IMR-90 (cell line): ENCODE measurements at regions not wholly inside any gene's neighbourhood (a gene's known extent, or its start where the extent isn't known, plus 50 kb on each side); places are given as distances from the start of the nearest gene placed in this dataset.

Source experiments
- ATAC-seq: fragments of 200-7000 bp; cut with Tn5 transposase; 2 replicates; pipeline ENCODE4 v1.9.1; 2020; ENCODE audit warnings: low read depth, mild to moderate bottlenecking, moderate library complexity
- BruUV-seq: library from RNA; stranded (reverse); fragments of 400-500 nt; replicated peaks from 2 replicates; lab custom pipeline; 2021; lab: Mats Ljungman, UMichigan
- CTCF ChIA-PET: fragments of 300-600 bp; formaldehyde crosslinking; extraction: SDS; loops from one replicate; lab custom pipeline; 2021; ENCODE audit warnings: antibody characterized with exemption; lab: Yijun Ruan, JAX
- POLR2A ChIA-PET: fragments of 300-600 bp; sonication (Branson Sonifier 250); formaldehyde crosslinking; loops from one replicate; lab custom pipeline; 2022; ENCODE audit warnings: antibody characterized with exemption; ENCODE audit not compliant: unreplicated experiment; lab: Charles Lee
- DNase-seq: peaks from one replicate; pipeline ENCODE4 v3.0.0; 2013
- H2AFZ ChIP-seq: replicated peaks from 2 replicates; pipeline ENCODE3; 2013; ENCODE audit warnings: low read length, mild to moderate bottlenecking; ENCODE audit not compliant: poor library complexity
- H2AK5ac ChIP-seq: 2 replicates; pipeline ENCODE4 v1.6.1; 2013; ENCODE audit warnings: low read depth, low read length, inconsistent platforms
- H2AK9ac ChIP-seq: replicated peaks from 2 replicates; pipeline ENCODE3; 2013; ENCODE audit warnings: mild to moderate bottlenecking, low read depth, low read length, moderate library complexity; ENCODE audit not compliant: poor library complexity
- H2BK120ac ChIP-seq: 2 replicates; pipeline ENCODE4 v1.6.1; 2013; ENCODE audit warnings: low read depth, low read length, inconsistent platforms
- H2BK15ac ChIP-seq: 3 replicates; pipeline ENCODE4 v1.6.1; 2013; ENCODE audit warnings: low read depth, low read length, inconsistent platforms
- H2BK20ac ChIP-seq: 2 replicates; pipeline ENCODE4 v1.6.1; 2013; ENCODE audit warnings: low read depth, mild to moderate bottlenecking, inconsistent platforms, low read length, moderate library complexity
- H2BK5ac ChIP-seq: 2 replicates; pipeline ENCODE4 v1.6.1; 2013; ENCODE audit warnings: mild to moderate bottlenecking, low read depth, low read length, inconsistent platforms; ENCODE audit not compliant: poor library complexity, severe bottlenecking
- H3K14ac ChIP-seq: replicated peaks from 2 replicates; pipeline ENCODE4 v1.6.1; 2013; ENCODE audit warnings: low read depth, low read length, inconsistent platforms
- H3K18ac ChIP-seq: 2 replicates; pipeline ENCODE4 v1.6.1; 2013; ENCODE audit warnings: low read depth, low read length, control low read depth
- H3K23ac ChIP-seq: 2 replicates; pipeline ENCODE4 v1.6.1; 2013; ENCODE audit warnings: low read depth, low read length, inconsistent platforms
- H3K27ac ChIP-seq: 2 replicates; pipeline ENCODE4 v1.5.1; 2013; ENCODE audit warnings: mild to moderate bottlenecking, control low read depth, low read length; ENCODE audit not compliant: insufficient read depth
- H3K27me3 ChIP-seq: 2 replicates; pipeline ENCODE4 v1.6.1; 2013; ENCODE audit warnings: low read length; ENCODE audit not compliant: control insufficient read depth, insufficient read depth
- H3K36me3 ChIP-seq: 2 replicates; pipeline ENCODE4 v1.6.1; 2013; ENCODE audit warnings: low read length, mixed read lengths; ENCODE audit not compliant: control insufficient read depth, insufficient read depth
- H3K4ac ChIP-seq: 2 replicates; pipeline ENCODE4 v1.6.1; 2013; ENCODE audit warnings: low read depth, low read length, inconsistent platforms
- H3K4me1 ChIP-seq: 2 replicates; pipeline ENCODE4 v1.6.1; 2013; ENCODE audit warnings: low read length, mixed read lengths; ENCODE audit not compliant: control insufficient read depth, insufficient read depth
- H3K4me2 ChIP-seq: 2 replicates; pipeline ENCODE4 v1.6.1; 2013; ENCODE audit warnings: low read depth, mild to moderate bottlenecking, control low read depth, low read length, moderate library complexity
- H3K4me3 ChIP-seq: 2 replicates; pipeline ENCODE4 v1.5.1; 2013; ENCODE audit warnings: low read depth, mild to moderate bottlenecking, control low read depth, low read length, moderate library complexity; ENCODE audit not compliant: insufficient read depth
- H3K56ac ChIP-seq: 2 replicates; pipeline ENCODE4 v1.6.1; 2013; ENCODE audit warnings: low read length, inconsistent platforms; ENCODE audit not compliant: insufficient read depth; ENCODE audit errors: extremely low read depth
- H3K79me1 ChIP-seq, 2 experiments: 2 replicates each; pipeline ENCODE4 v1.6.1; 2013; ENCODE audit warnings: low read length in 2 of 2, inconsistent platforms in 1 of 2, low read depth in 1 of 2
- H3K9ac ChIP-seq: 2 replicates; pipeline ENCODE4 v1.6.1; 2013; ENCODE audit warnings: low read depth, low read length, control low read depth
- H3K9me1 ChIP-seq: 2 replicates; pipeline ENCODE4 v1.6.1; 2013; ENCODE audit warnings: low read length, inconsistent platforms; ENCODE audit not compliant: insufficient read depth
- H3K9me3 ChIP-seq: 2 replicates; pipeline ENCODE4 v1.6.1; 2013; ENCODE audit warnings: low read length; ENCODE audit not compliant: control insufficient read depth, insufficient read depth
- H4K20me1 ChIP-seq: 2 replicates; pipeline ENCODE4 v1.6.1; 2013; ENCODE audit warnings: low read length, inconsistent platforms; ENCODE audit not compliant: insufficient read depth
- H4K5ac ChIP-seq: 2 replicates; pipeline ENCODE4 v1.6.1; 2013; ENCODE audit warnings: mild to moderate bottlenecking, low read depth, low read length, control low read depth
- H4K8ac ChIP-seq, 2 experiments: 2 replicates each; pipeline ENCODE4 v1.6.1; 2013; ENCODE audit warnings: low read depth in 2 of 2, low read length in 2 of 2, control low read depth in 1 of 2, inconsistent platforms in 1 of 2
- H4K91ac ChIP-seq: 2 replicates; pipeline ENCODE4 v1.6.1; 2013; ENCODE audit warnings: low read depth, low read length, inconsistent platforms; ENCODE audit not compliant: insufficient read depth
- BHLHE40 ChIP-seq: fragments of 150-350 bp; IDR thresholded peaks from 2 replicates; pipeline ENCODE4 v1.6.1; 2016; ENCODE audit warnings: mild to moderate bottlenecking, low read depth, low read length
- CHD1 ChIP-seq: IDR thresholded peaks from 2 replicates; pipeline ENCODE4 v1.6.1; 2012; ENCODE audit warnings: low read depth, low read length, improper control_type of control experiment
- RAD21 ChIP-seq: IDR thresholded peaks from 2 replicates; pipeline ENCODE4 v1.6.1; 2012; ENCODE audit warnings: low read length, improper control_type of control experiment
- SMC3 ChIP-seq: fragments of 150-350 bp; IDR thresholded peaks from 2 replicates; pipeline ENCODE4 v1.6.1; 2016; ENCODE audit warnings: low read depth, mild to moderate bottlenecking, antibody characterized with exemption, low read length, moderate library complexity
- WGBS, 2 experiments: methylation state at CpG; one replicate each; pipeline versions ENCODE4 v1.1.5 to v1.1.7; 2013; ENCODE audit warnings: missing lambda C conversion rate in 2 of 2; ENCODE audit not compliant: insufficient read length in 1 of 2; ENCODE audit errors: extremely low coverage in 2 of 2; 5-methylcytosine and 5-hydroxymethylcytosine counted together
- dilution Hi-C: fragments of 300-500 bp; cut with HindIII; formaldehyde crosslinking; loops from one replicate; pipeline ENCODE4 v1.14.3; 2018; ENCODE audit warnings: low sequenced_read_pairs; ENCODE audit not compliant: unreplicated experiment
- in situ Hi-C: fragments of 300-500 bp; cut with MboI; formaldehyde crosslinking; loops from 3 replicates; pipeline ENCODE4 v1.14.3; 2019; ENCODE audit warnings: low sequenced_read_pairs, inconsistent platforms, mixed read lengths
- intact Hi-C: fragments of 100-400 bp; cut with micrococcal nuclease; formaldehyde crosslinking; loops from 2 replicates; pipeline ENCODE4 v1.10.0; 2022
- TF ChIP-seq, protein P1 (sequence below): conservative IDR thresholded peaks from 2 replicates; pipeline ENCODE4 v1.5.1; 2012; ENCODE audit warnings: mild to moderate bottlenecking, low read depth, low read length, improper control_type of control experiment

DNA sequence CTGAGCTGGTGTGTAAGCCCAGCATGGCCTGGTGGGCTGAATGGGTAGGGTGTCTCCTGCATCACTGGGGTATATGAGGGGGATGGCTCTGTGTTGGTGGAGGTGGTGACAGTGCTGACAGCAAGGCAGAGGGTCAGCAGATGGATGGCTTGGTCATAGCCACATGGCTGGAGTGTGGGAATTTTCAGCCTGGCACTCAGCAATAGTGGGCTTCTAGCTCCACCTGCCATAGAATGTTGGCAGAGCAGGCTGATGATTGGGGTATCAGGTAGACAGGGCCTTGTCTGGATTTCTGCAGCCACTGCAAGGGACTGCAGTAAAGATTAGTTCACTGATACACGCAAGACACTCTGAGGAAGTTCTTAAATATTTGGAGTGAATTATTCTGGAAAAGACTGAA lies 137.5 kb upstream of the BACH2 start:
- dilution Hi-C loops (no loop called here), intact Hi-C loops (no loop called here), in situ Hi-C loops (no loop called here)
- Histone ChIP-seq H3K9me3 (no peaks in the 10 kb centered on the region), H3K4me1 (no peaks in the 10 kb centered on the region), H3K18ac (no peak overlapping the region), H4K91ac (no peak overlapping the region), H2BK15ac (no peak overlapping the region), H3K4ac (no peak overlapping the region), H3K23ac (no peak overlapping the region), H2BK20ac (no peak overlapping the region), H3K14ac (no peak overlapping the region), H2BK120ac (no peak overlapping the region), H2AK9ac (no peak overlapping the region), H3K36me3 (no peaks in the 10 kb centered on the region), H3K27me3 (peaks cover 3% of the 10 kb centered on the region; the same call in 1 of the 2 replicates), H4K8ac (no peak overlapping the region), H4K5ac (no peak overlapping the region), H4K20me1 (no peaks in the 10 kb centered on the region), H3K9me1 (no peaks in the 10 kb centered on the region), H2AK5ac (no peak overlapping the region), H3K4me2 (no peak overlapping the region), H3K27ac (no peak overlapping the region), H3K4me3 (no peak overlapping the region), H2BK5ac (no peak overlapping the region), H3K9ac (no peak overlapping the region), H2AFZ (no peak overlapping the region), H3K56ac (no peak overlapping the region), H3K79me1 (no peaks in the 10 kb centered on the region)
- DNase-seq (no peak), ATAC-seq (no peak)
- TF ChIP-seq CHD1 = no peak
- TF ChIP-seq SMC3 = 0 out of 2 replicates have a peak, but pooled peaks have one; percentile 17
- TF ChIP-seq BHLHE40 = no peak
- TF ChIP-seq, protein P1, sequence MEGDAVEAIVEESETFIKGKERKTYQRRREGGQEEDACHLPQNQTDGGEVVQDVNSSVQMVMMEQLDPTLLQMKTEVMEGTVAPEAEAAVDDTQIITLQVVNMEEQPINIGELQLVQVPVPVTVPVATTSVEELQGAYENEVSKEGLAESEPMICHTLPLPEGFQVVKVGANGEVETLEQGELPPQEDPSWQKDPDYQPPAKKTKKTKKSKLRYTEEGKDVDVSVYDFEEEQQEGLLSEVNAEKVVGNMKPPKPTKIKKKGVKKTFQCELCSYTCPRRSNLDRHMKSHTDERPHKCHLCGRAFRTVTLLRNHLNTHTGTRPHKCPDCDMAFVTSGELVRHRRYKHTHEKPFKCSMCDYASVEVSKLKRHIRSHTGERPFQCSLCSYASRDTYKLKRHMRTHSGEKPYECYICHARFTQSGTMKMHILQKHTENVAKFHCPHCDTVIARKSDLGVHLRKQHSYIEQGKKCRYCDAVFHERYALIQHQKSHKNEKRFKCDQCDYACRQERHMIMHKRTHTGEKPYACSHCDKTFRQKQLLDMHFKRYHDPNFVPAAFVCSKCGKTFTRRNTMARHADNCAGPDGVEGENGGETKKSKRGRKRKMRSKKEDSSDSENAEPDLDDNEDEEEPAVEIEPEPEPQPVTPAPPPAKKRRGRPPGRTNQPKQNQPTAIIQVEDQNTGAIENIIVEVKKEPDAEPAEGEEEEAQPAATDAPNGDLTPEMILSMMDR = peak; percentile 32; the same call in 1 of the 2 replicates
- peak; percentile 54 for TF ChIP-seq RAD21
- no TSS peak for BruUV-seq
- WGBS, 2 experiments = no CpG with 5 or more reads among the region's 1 CpG
- POLR2A ChIA-PET = no interaction called here
- CTCF ChIA-PET = no interaction called here
